B cell (primary cell): ENCODE measurements at regions not wholly inside any gene's neighbourhood (a gene's known extent, or its start where the extent isn't known, plus 50 kb on each side); places are given as distances from the start of the nearest gene placed in this dataset.

Experiments
- CTCF ChIP-seq: fragments of 200-600 bp; IDR thresholded peaks from one replicate; pipeline ENCODE4 v1.8.0; 2022; ENCODE audit warnings: antibody characterized with exemption, mild to moderate bottlenecking
- EZH2 ChIP-seq: IDR thresholded peaks from 2 replicates; pipeline ENCODE4 v1.6.1; 2012; ENCODE audit warnings: borderline replicate concordance, low read depth, mild to moderate bottlenecking, moderate library complexity, low read length; ENCODE audit not compliant: insufficient read depth, poor library complexity, severe bottlenecking

GRCh38 chr18:11468120-11468519 is 141.3 kb upstream of the SLC35G4 start:
- TF ChIP-seq CTCF (no peak), EZH2 (no peak)
